ENCODE measurements at regions not wholly inside any gene's neighbourhood (a gene's known extent, or its start where the extent isn't known, plus 50 kb on each side); places are given as distances from the start of the nearest gene placed in this dataset.

- no peak overlapping the region for H3K27ac ChIP-seq
- H3K27me3 ChIP-seq, result no peaks in the 10 kb centered on the region
- TF ChIP-seq CTCF (IDR thresholded peaks at IDR 0.05) (no peak), POLR2A (IDR thresholded peaks at IDR 0.05) (no peak)
- no peaks in the 10 kb centered on the region for H3K9me3 ChIP-seq
- H3K4me1 ChIP-seq, result peaks cover 0 to 4% of the 10 kb centered on the region in 2 donors
- DNase-seq, result no peak
- intact Hi-C loops (cut with DNase I; ENCODE audit: low total_unique reads), result no loop called here
- H3K4me3 ChIP-seq, result no peak overlapping the region
- H3K36me3 ChIP-seq, result no peaks in the 10 kb centered on the region
These were observed 157.7 kb downstream of the ERMARD start for GRCh38 chr6:169909113-169909512.

- Histone ChIP-seq H3K36me3 (no peaks in the 10 kb centered on the region), H3K4me3 (no peak overlapping the region), H3K9me3 (no peaks in the 10 kb centered on the region), H3K27ac (no peak overlapping the region), H3K27me3 (no peaks in the 10 kb centered on the region), H3K4me1 (peaks cover 0 to 4% of the 10 kb centered on the region in 2 donors)
- TF ChIP-seq CTCF (IDR thresholded peaks at IDR 0.05) (no peak), POLR2A (IDR thresholded peaks at IDR 0.05) (no peak)
- intact Hi-C loops (cut with DNase I; ENCODE audit: low total_unique reads), result no loop called here
- DNase-seq, result no peak
These were observed 157.0 kb downstream of the ERMARD start for GRCh38 chr6:169908403-169908933.

GRCh38 chr6:169907419-169908115 lies 156.1 kb downstream of the ERMARD start:
- no peaks in the 10 kb centered on the region for H3K9me3 ChIP-seq
- no peak overlapping the region for H3K27ac ChIP-seq
- no peaks in the 10 kb centered on the region for H3K27me3 ChIP-seq
- no peaks in the 10 kb centered on the region for H3K36me3 ChIP-seq
- no peak overlapping the region for H3K4me3 ChIP-seq
- no peak for TF ChIP-seq POLR2A (IDR thresholded peaks at IDR 0.05)
- no peak for TF ChIP-seq CTCF (IDR thresholded peaks at IDR 0.05)
- H3K4me1 ChIP-seq, result peaks cover 0 to 4% of the 10 kb centered on the region in 2 donors
- intact Hi-C loops (cut with DNase I; ENCODE audit: low total_unique reads), result no loop called here
- no peak for DNase-seq

- intact Hi-C loops (cut with DNase I; ENCODE audit: low total_unique reads), result no loop called here
- Histone ChIP-seq H3K4me3 (no peak overlapping the region), H3K9me3 (no peaks in the 10 kb centered on the region), H3K27me3 (no peaks in the 10 kb centered on the region), H3K36me3 (no peaks in the 10 kb centered on the region), H3K4me1 (peaks cover 0 to 4% of the 10 kb centered on the region in 2 donors), H3K27ac (no peak overlapping the region)
- TF ChIP-seq CTCF (IDR thresholded peaks at IDR 0.05), result no peak
- TF ChIP-seq POLR2A (IDR thresholded peaks at IDR 0.05), result no peak
- DNase-seq, result no peak
These were observed 155.4 kb downstream of the ERMARD start for GRCh38 chr6:169906688-169907418.
